Activated naive CD8-positive, alpha-beta T cell (primary cell): ENCODE measurements at regions not wholly inside any gene's neighbourhood (a gene's known extent, or its start where the extent isn't known, plus 50 kb on each side); places are given as distances from the start of the nearest gene placed in this dataset.

Experiments
- H3K27ac Mint-ChIP-seq: one replicate; pipeline ENCODE4 v1.8.0; 2021; ENCODE audit warnings: mixed read lengths
- H3K27me3 Mint-ChIP-seq: one replicate; pipeline ENCODE4 v1.8.0; 2021; ENCODE audit warnings: mixed read lengths
- H3K36me3 Mint-ChIP-seq: one replicate; pipeline ENCODE4 v1.8.0; 2021; ENCODE audit warnings: mixed read lengths
- H3K4me1 Mint-ChIP-seq: one replicate; pipeline ENCODE4 v1.8.0; 2021; ENCODE audit warnings: low read depth, mixed read lengths
- H3K4me3 Mint-ChIP-seq: one replicate; pipeline ENCODE4 v1.8.0; 2021; ENCODE audit warnings: mild to moderate bottlenecking, mixed read lengths
- H3K9me3 Mint-ChIP-seq: one replicate; pipeline ENCODE4 v1.8.0; 2021; ENCODE audit warnings: low read depth, mixed read lengths

DNA sequence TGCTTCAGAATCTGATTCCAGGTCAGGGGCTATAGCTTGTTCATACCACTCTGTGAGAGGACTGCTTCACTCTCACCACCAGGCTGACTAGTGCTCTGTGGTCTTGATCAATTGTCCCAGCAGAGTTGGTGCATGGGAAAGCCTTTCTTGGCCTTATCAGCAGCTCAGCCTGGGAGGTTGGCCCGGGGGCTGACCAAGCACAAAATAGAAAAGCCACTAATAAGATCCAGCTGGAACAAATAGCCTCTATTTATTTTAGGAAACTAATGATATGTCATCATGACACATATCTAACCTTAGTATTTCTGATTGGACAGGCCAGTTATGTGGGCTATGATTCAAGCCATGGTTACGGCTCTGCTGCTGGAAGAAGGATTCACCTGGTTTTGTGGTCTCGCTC is 134.2 kb downstream of the GDAP2 start:
- H3K36me3 Mint-ChIP-seq = no peaks in the 10 kb centered on the region
- H3K27ac Mint-ChIP-seq = no peak overlapping the region
- peaks cover 2% of the 10 kb centered on the region for H3K27me3 Mint-ChIP-seq
- H3K4me3 Mint-ChIP-seq = no peak overlapping the region
- H3K9me3 Mint-ChIP-seq = no peaks in the 10 kb centered on the region
- H3K4me1 Mint-ChIP-seq = no peaks in the 10 kb centered on the region

GRCh38 chr1:117795792-117796191 is 133.6 kb downstream of the GDAP2 start:
- no peak overlapping the region for H3K4me3 Mint-ChIP-seq
- H3K36me3 Mint-ChIP-seq = no peaks in the 10 kb centered on the region
- no peaks in the 10 kb centered on the region for H3K4me1 Mint-ChIP-seq
- no peak overlapping the region for H3K27ac Mint-ChIP-seq
- H3K9me3 Mint-ChIP-seq = no peaks in the 10 kb centered on the region
- no peaks in the 10 kb centered on the region for H3K27me3 Mint-ChIP-seq

DNA sequence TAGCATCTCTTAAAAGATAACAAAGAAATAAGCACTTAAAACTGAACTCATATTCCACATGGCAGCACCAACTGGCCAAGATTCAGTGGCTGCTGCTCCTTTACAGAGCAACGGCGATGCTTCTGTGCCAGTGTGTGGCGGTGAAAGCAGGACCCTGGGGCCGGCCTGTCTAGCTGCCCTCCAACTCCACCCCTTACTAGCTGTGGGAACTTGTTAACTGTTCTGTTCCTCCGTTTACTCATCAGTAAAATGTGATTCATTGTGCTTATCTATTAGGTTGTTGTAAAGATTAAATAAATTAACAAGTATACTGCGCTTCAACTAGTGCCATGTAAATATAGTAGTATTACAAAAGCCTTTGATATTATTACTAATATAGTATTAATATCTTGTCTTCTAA is 133.2 kb downstream of the GDAP2 start:
- no peaks in the 10 kb centered on the region for H3K27me3 Mint-ChIP-seq
- H3K9me3 Mint-ChIP-seq = no peaks in the 10 kb centered on the region
- no peak overlapping the region for H3K27ac Mint-ChIP-seq
- no peaks in the 10 kb centered on the region for H3K4me1 Mint-ChIP-seq
- no peak overlapping the region for H3K4me3 Mint-ChIP-seq
- H3K36me3 Mint-ChIP-seq = no peaks in the 10 kb centered on the region

DNA sequence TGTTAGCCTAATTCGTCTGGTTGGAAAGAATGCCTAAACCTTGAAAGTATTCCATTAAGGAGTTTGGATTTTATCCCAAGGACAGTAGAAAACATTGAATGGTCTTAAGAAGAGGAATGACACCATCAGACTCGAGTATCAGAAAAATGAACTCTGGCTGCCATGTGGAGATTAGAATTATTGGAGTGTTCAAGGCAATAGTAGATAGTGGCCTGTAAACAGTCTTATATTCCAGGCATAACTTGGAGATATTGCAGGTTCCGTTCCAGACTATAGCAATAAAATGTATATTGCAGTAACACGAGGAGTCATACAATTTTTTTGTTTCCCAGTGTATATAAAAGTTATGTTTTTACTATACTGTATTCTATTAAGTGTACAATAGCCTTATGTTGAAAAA is 130.9 kb downstream of the GDAP2 start:
- no peaks in the 10 kb centered on the region for H3K4me1 Mint-ChIP-seq
- H3K9me3 Mint-ChIP-seq = no peaks in the 10 kb centered on the region
- peaks cover 6% of the 10 kb centered on the region for H3K27me3 Mint-ChIP-seq
- H3K36me3 Mint-ChIP-seq = no peaks in the 10 kb centered on the region
- no peak overlapping the region for H3K4me3 Mint-ChIP-seq
- H3K27ac Mint-ChIP-seq = no peak overlapping the region

DNA sequence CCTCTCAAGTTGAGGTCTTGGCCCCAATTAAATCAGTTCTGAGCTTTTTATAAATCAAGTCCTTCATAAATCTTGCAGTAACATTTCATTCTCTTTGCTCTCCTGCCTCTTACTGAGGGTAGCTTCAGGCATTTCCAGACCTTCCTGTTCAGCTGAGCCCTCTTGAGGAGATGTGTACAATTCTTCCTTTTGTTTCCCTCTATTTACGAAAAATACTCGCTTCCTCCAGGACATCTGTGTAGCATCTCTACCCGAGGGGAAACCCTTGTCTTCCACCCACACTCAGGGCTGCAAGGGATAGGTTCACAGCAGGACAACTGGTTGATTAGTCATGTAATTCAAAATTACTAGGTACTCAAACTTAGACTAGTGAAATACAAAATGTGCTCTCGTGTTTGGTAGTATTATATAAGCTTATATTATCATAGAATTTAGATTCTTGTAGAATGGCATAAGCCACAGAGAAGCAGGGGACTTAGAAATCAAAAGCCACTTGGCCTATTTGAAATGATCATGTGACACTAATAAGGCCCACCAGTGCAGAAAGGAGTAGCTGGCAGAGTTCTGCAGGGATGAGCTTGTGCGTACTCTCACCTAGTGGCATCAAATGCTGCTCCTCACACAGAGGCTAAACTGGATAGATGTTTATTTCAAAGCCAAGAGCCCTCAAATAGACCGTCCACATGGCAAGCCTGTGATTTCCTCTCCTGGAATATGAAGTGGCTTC is 126.7 kb downstream of the GDAP2 start:
- H3K4me3 Mint-ChIP-seq = no peak overlapping the region
- no peaks in the 10 kb centered on the region for H3K4me1 Mint-ChIP-seq
- peaks cover 11% of the 10 kb centered on the region for H3K27me3 Mint-ChIP-seq
- no peaks in the 10 kb centered on the region for H3K36me3 Mint-ChIP-seq
- no peaks in the 10 kb centered on the region for H3K9me3 Mint-ChIP-seq
- no peak overlapping the region for H3K27ac Mint-ChIP-seq

DNA sequence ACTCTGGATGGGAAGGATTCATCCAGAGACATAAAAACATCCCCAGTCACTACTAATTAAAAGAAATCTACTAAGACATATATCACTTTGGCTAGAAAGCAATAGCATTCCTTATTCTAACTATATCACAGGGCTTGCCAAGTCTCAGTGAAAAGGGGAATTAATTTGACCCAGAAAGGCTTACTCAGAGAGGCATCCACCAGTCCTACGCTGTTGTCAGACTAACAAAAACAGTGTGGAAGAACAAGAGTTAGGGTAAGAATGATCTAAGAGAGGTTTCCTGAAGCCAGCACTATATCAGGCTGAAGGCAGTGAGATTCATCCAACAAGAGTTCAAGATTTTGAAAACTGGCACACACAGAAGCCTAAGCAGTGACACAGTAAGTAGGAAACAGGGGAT is 126.1 kb downstream of the GDAP2 start:
- Mint-ChIP-seq H3K27ac (no peak overlapping the region), H3K4me1 (no peaks in the 10 kb centered on the region), H3K27me3 (peaks cover 11% of the 10 kb centered on the region), H3K36me3 (no peaks in the 10 kb centered on the region), H3K4me3 (no peak overlapping the region), H3K9me3 (no peaks in the 10 kb centered on the region)

GRCh38 chr1:117809764-117810163 is 119.7 kb downstream of the GDAP2 start:
- no peak overlapping the region for H3K4me3 Mint-ChIP-seq
- no peak overlapping the region for H3K27ac Mint-ChIP-seq
- no peaks in the 10 kb centered on the region for H3K9me3 Mint-ChIP-seq
- no peaks in the 10 kb centered on the region for H3K36me3 Mint-ChIP-seq
- no peaks in the 10 kb centered on the region for H3K4me1 Mint-ChIP-seq
- peaks cover 8% of the 10 kb centered on the region for H3K27me3 Mint-ChIP-seq

- H3K4me1 Mint-ChIP-seq = no peaks in the 10 kb centered on the region
- H3K27ac Mint-ChIP-seq = no peak overlapping the region
- H3K27me3 Mint-ChIP-seq = peaks cover 4% of the 10 kb centered on the region
- H3K36me3 Mint-ChIP-seq = no peaks in the 10 kb centered on the region
- no peaks in the 10 kb centered on the region for H3K9me3 Mint-ChIP-seq
- H3K4me3 Mint-ChIP-seq = no peak overlapping the region
These were observed 118.9 kb downstream of the GDAP2 start for GRCh38 chr1:117810553-117810952.

GRCh38 chr1:117812869-117813511 is 116.4 kb downstream of the GDAP2 start:
- Mint-ChIP-seq H3K4me1 (no peaks in the 10 kb centered on the region), H3K4me3 (no peak overlapping the region), H3K27ac (no peak overlapping the region)

More at GRCh38 chr1:117812869-117813511, 116.4 kb downstream of the GDAP2 start:
- Mint-ChIP-seq H3K36me3 (no peaks in the 10 kb centered on the region), H3K27me3 (peaks cover 2% of the 10 kb centered on the region), H3K9me3 (no peaks in the 10 kb centered on the region)
